ENCODE measurements at regions not wholly inside any gene's neighbourhood (a gene's known extent, or its start where the extent isn't known, plus 50 kb on each side); places are given as distances from the start of the nearest gene placed in this dataset.

DNA sequence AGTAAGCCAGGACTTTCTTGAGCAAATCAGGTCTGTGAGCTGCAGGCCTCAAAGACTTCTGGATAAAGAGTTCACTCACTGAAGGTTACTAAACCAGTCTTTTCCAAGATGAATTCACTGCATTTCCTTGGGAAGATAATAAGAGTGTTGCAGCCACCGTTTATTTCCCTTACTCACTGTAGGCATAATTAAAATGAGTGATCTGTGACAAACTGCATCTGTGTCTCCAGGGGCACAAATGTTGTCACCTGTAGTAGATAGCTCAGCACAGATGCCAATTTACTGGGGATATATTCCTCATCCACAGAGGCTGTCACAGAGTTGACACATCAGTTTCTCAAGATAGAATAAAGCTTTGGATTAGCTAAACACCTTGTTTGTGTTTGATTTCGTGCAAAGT is 580.2 kb downstream of the SPRY1 start:
- no peak for TF ChIP-seq POLR2A (IDR thresholded peaks at IDR 0.05)
- TF ChIP-seq, protein P1, sequence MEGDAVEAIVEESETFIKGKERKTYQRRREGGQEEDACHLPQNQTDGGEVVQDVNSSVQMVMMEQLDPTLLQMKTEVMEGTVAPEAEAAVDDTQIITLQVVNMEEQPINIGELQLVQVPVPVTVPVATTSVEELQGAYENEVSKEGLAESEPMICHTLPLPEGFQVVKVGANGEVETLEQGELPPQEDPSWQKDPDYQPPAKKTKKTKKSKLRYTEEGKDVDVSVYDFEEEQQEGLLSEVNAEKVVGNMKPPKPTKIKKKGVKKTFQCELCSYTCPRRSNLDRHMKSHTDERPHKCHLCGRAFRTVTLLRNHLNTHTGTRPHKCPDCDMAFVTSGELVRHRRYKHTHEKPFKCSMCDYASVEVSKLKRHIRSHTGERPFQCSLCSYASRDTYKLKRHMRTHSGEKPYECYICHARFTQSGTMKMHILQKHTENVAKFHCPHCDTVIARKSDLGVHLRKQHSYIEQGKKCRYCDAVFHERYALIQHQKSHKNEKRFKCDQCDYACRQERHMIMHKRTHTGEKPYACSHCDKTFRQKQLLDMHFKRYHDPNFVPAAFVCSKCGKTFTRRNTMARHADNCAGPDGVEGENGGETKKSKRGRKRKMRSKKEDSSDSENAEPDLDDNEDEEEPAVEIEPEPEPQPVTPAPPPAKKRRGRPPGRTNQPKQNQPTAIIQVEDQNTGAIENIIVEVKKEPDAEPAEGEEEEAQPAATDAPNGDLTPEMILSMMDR (IDR thresholded peaks at IDR 0.05) = no peak
- TF ChIP-seq EP300 (IDR thresholded peaks at IDR 0.05) = no peak
